ENCODE measurements at regions not wholly inside any gene's neighbourhood (a gene's known extent, or its start where the extent isn't known, plus 50 kb on each side); places are given as distances from the start of the nearest gene placed in this dataset.
"Not testable (repeated sequence)": the region's sequence is repeated elsewhere in the genome, so short reads cannot be mapped to it uniquely, and the experiment has no call there.

GRCh38 chr3:59185591-59186369, 136.0 kb upstream of the CFAP20DC start:
- peaks cover 0 to 10% of the 10 kb centered on the region in 2 donors for H3K4me1 ChIP-seq (replicated peaks in 1 of 2)
- peak in 1 of 7 donors; percentile 10 for DNase-seq
- H3K36me3 ChIP-seq (replicated peaks in 1 of 2) = no peaks in the 10 kb centered on the region
- no peaks in the 10 kb centered on the region for H3K9me3 ChIP-seq (replicated peaks in 1 of 3)
- H3K27ac ChIP-seq = no peak overlapping the region
- WGBS, 4 donors = 48 to 57% (median 50%) methylated on average over 3 of the region's 3 CpGs
- H3K27me3 ChIP-seq = no peaks in the 10 kb centered on the region
- intact Hi-C loops (cut with DNase I) = no loop called here
- no peak overlapping the region for H3K4me3 ChIP-seq
- TF ChIP-seq CTCF (IDR thresholded peaks at IDR 0.05) (no peak), POLR2A (IDR thresholded peaks at IDR 0.05) (no peak)

- Histone ChIP-seq H3K27me3 (no peaks in the 10 kb centered on the region), H3K4me3 (no peak overlapping the region), H3K9me3 (replicated peaks in 1 of 3) (no peaks in the 10 kb centered on the region), H3K4me1 (replicated peaks in 1 of 2) (no peaks in the 10 kb centered on the region), H3K36me3 (replicated peaks in 1 of 2) (no peaks in the 10 kb centered on the region), H3K27ac (no peak overlapping the region)
- TF ChIP-seq POLR2A (IDR thresholded peaks at IDR 0.05) (no peak), CTCF (IDR thresholded peaks at IDR 0.05) (no peak)
- DNase-seq = no peak
- intact Hi-C loops (cut with DNase I) = no loop called here
- 63 to 69% (median 64%) methylated on average over 3 of the region's 3 CpGs for WGBS, 4 donors
These were observed 130.2 kb upstream of the CFAP20DC start for GRCh38 chr3:59180006-59180405.

- DNase-seq = no peak
- H3K4me1 ChIP-seq (replicated peaks in 1 of 2) = no peaks in the 10 kb centered on the region
- H3K27me3 ChIP-seq = no peaks in the 10 kb centered on the region
- H3K4me3 ChIP-seq = no peak overlapping the region
- H3K9me3 ChIP-seq (replicated peaks in 1 of 3) = no peaks in the 10 kb centered on the region
- no peak overlapping the region for H3K27ac ChIP-seq
- no peaks in the 10 kb centered on the region for H3K36me3 ChIP-seq (replicated peaks in 1 of 2)
- intact Hi-C loops (cut with DNase I) = no loop called here
- TF ChIP-seq CTCF (IDR thresholded peaks at IDR 0.05) = no peak
- no peak for TF ChIP-seq POLR2A (IDR thresholded peaks at IDR 0.05)
These were observed 128.9 kb upstream of the CFAP20DC start for GRCh38 chr3:59178698-59179097.

- intact Hi-C loops (cut with DNase I) = no loop called here
- TF ChIP-seq CTCF (IDR thresholded peaks at IDR 0.05) (no peak), POLR2A (IDR thresholded peaks at IDR 0.05) (no peak)
- no peak for DNase-seq
- WGBS, 4 donors = 62 to 86% (median 74%) methylated on average over 1 of the region's 1 CpG
- H3K27ac ChIP-seq = no peak overlapping the region
- no peak overlapping the region for H3K4me3 ChIP-seq
- H3K4me1 ChIP-seq (replicated peaks in 1 of 2) = no peaks in the 10 kb centered on the region
- no peaks in the 10 kb centered on the region for H3K27me3 ChIP-seq
- H3K36me3 ChIP-seq (replicated peaks in 1 of 2) = no peaks in the 10 kb centered on the region
- no peaks in the 10 kb centered on the region for H3K9me3 ChIP-seq (replicated peaks in 1 of 3)
These were observed 121.7 kb upstream of the CFAP20DC start for GRCh38 chr3:59171491-59171890.

- H3K4me1 ChIP-seq (replicated peaks in 1 of 2); DNase-seq; H3K36me3 ChIP-seq (replicated peaks in 1 of 2); H3K9me3 ChIP-seq (replicated peaks in 1 of 3); intact Hi-C loops (cut with DNase I); H3K27ac ChIP-seq; H3K27me3 ChIP-seq; H3K4me3 ChIP-seq: not testable (repeated sequence)
- 73 to 77% (median 74%) methylated on average over 3 of the region's 3 CpGs for WGBS, 4 donors
These were observed 120.3 kb upstream of the CFAP20DC start for GRCh38 chr3:59170166-59170565.
